IMR-90 (cell line): ENCODE measurements at regions not wholly inside any gene's neighbourhood (a gene's known extent, or its start where the extent isn't known, plus 50 kb on each side); places are given as distances from the start of the nearest gene placed in this dataset.

Source experiments
- ATAC-seq: fragments of 200-7000 bp; cut with Tn5 transposase; 2 replicates; pipeline ENCODE4 v1.9.1; 2020; ENCODE audit warnings: low read depth, mild to moderate bottlenecking, moderate library complexity
- BruUV-seq: library from RNA; stranded (reverse); fragments of 400-500 nt; replicated peaks from 2 replicates; lab custom pipeline; 2021; lab: Mats Ljungman, UMichigan
- CTCF ChIA-PET: fragments of 300-600 bp; formaldehyde crosslinking; extraction: SDS; loops from one replicate; lab custom pipeline; 2021; ENCODE audit warnings: antibody characterized with exemption; lab: Yijun Ruan, JAX
- POLR2A ChIA-PET: fragments of 300-600 bp; sonication (Branson Sonifier 250); formaldehyde crosslinking; loops from one replicate; lab custom pipeline; 2022; ENCODE audit warnings: antibody characterized with exemption; ENCODE audit not compliant: unreplicated experiment; lab: Charles Lee
- DNase-seq: peaks from one replicate; pipeline ENCODE4 v3.0.0; 2013
- H2AFZ ChIP-seq: replicated peaks from 2 replicates; pipeline ENCODE3; 2013; ENCODE audit warnings: low read length, mild to moderate bottlenecking; ENCODE audit not compliant: poor library complexity
- H2AK5ac ChIP-seq: 2 replicates; pipeline ENCODE4 v1.6.1; 2013; ENCODE audit warnings: low read depth, low read length, inconsistent platforms
- H2AK9ac ChIP-seq: replicated peaks from 2 replicates; pipeline ENCODE3; 2013; ENCODE audit warnings: mild to moderate bottlenecking, low read depth, low read length, moderate library complexity; ENCODE audit not compliant: poor library complexity
- H2BK120ac ChIP-seq: 2 replicates; pipeline ENCODE4 v1.6.1; 2013; ENCODE audit warnings: low read depth, low read length, inconsistent platforms
- H2BK15ac ChIP-seq: 3 replicates; pipeline ENCODE4 v1.6.1; 2013; ENCODE audit warnings: low read depth, low read length, inconsistent platforms
- H2BK20ac ChIP-seq: 2 replicates; pipeline ENCODE4 v1.6.1; 2013; ENCODE audit warnings: low read depth, mild to moderate bottlenecking, inconsistent platforms, low read length, moderate library complexity
- H2BK5ac ChIP-seq: 2 replicates; pipeline ENCODE4 v1.6.1; 2013; ENCODE audit warnings: mild to moderate bottlenecking, low read depth, low read length, inconsistent platforms; ENCODE audit not compliant: poor library complexity, severe bottlenecking
- H3K14ac ChIP-seq: replicated peaks from 2 replicates; pipeline ENCODE4 v1.6.1; 2013; ENCODE audit warnings: low read depth, low read length, inconsistent platforms
- H3K18ac ChIP-seq: 2 replicates; pipeline ENCODE4 v1.6.1; 2013; ENCODE audit warnings: low read depth, low read length, control low read depth
- H3K23ac ChIP-seq: 2 replicates; pipeline ENCODE4 v1.6.1; 2013; ENCODE audit warnings: low read depth, low read length, inconsistent platforms
- H3K27ac ChIP-seq: 2 replicates; pipeline ENCODE4 v1.5.1; 2013; ENCODE audit warnings: mild to moderate bottlenecking, control low read depth, low read length; ENCODE audit not compliant: insufficient read depth
- H3K27me3 ChIP-seq: 2 replicates; pipeline ENCODE4 v1.6.1; 2013; ENCODE audit warnings: low read length; ENCODE audit not compliant: control insufficient read depth, insufficient read depth
- H3K36me3 ChIP-seq: 2 replicates; pipeline ENCODE4 v1.6.1; 2013; ENCODE audit warnings: low read length, mixed read lengths; ENCODE audit not compliant: control insufficient read depth, insufficient read depth
- H3K4ac ChIP-seq: 2 replicates; pipeline ENCODE4 v1.6.1; 2013; ENCODE audit warnings: low read depth, low read length, inconsistent platforms
- H3K4me1 ChIP-seq: 2 replicates; pipeline ENCODE4 v1.6.1; 2013; ENCODE audit warnings: low read length, mixed read lengths; ENCODE audit not compliant: control insufficient read depth, insufficient read depth
- H3K4me2 ChIP-seq: 2 replicates; pipeline ENCODE4 v1.6.1; 2013; ENCODE audit warnings: low read depth, mild to moderate bottlenecking, control low read depth, low read length, moderate library complexity
- H3K4me3 ChIP-seq: 2 replicates; pipeline ENCODE4 v1.5.1; 2013; ENCODE audit warnings: low read depth, mild to moderate bottlenecking, control low read depth, low read length, moderate library complexity; ENCODE audit not compliant: insufficient read depth
- H3K56ac ChIP-seq: 2 replicates; pipeline ENCODE4 v1.6.1; 2013; ENCODE audit warnings: low read length, inconsistent platforms; ENCODE audit not compliant: insufficient read depth; ENCODE audit errors: extremely low read depth
- H3K79me1 ChIP-seq, 2 experiments: 2 replicates each; pipeline ENCODE4 v1.6.1; 2013; ENCODE audit warnings: low read length in 2 of 2, inconsistent platforms in 1 of 2, low read depth in 1 of 2
- H3K9ac ChIP-seq: 2 replicates; pipeline ENCODE4 v1.6.1; 2013; ENCODE audit warnings: low read depth, low read length, control low read depth
- H3K9me1 ChIP-seq: 2 replicates; pipeline ENCODE4 v1.6.1; 2013; ENCODE audit warnings: low read length, inconsistent platforms; ENCODE audit not compliant: insufficient read depth
- H3K9me3 ChIP-seq: 2 replicates; pipeline ENCODE4 v1.6.1; 2013; ENCODE audit warnings: low read length; ENCODE audit not compliant: control insufficient read depth, insufficient read depth
- H4K20me1 ChIP-seq: 2 replicates; pipeline ENCODE4 v1.6.1; 2013; ENCODE audit warnings: low read length, inconsistent platforms; ENCODE audit not compliant: insufficient read depth
- H4K5ac ChIP-seq: 2 replicates; pipeline ENCODE4 v1.6.1; 2013; ENCODE audit warnings: mild to moderate bottlenecking, low read depth, low read length, control low read depth
- H4K8ac ChIP-seq, 2 experiments: 2 replicates each; pipeline ENCODE4 v1.6.1; 2013; ENCODE audit warnings: low read depth in 2 of 2, low read length in 2 of 2, control low read depth in 1 of 2, inconsistent platforms in 1 of 2
- H4K91ac ChIP-seq: 2 replicates; pipeline ENCODE4 v1.6.1; 2013; ENCODE audit warnings: low read depth, low read length, inconsistent platforms; ENCODE audit not compliant: insufficient read depth
- CEBPB ChIP-seq: IDR thresholded peaks from 2 replicates; pipeline ENCODE4 v1.6.1; 2012; ENCODE audit warnings: low read depth, low read length, improper control_type of control experiment
- ELK1 ChIP-seq: fragments of 150-350 bp; IDR thresholded peaks from 2 replicates; pipeline ENCODE4 v1.6.1; 2016; ENCODE audit warnings: low read depth, mild to moderate bottlenecking, low read length, moderate library complexity, borderline replicate concordance
- MAFK ChIP-seq: IDR thresholded peaks from 2 replicates; pipeline ENCODE4 v1.6.1; 2012; ENCODE audit warnings: low read depth, low read length, improper control_type of control experiment
- MAZ ChIP-seq: IDR thresholded peaks from 2 replicates; pipeline ENCODE4 v1.6.1; 2012; ENCODE audit warnings: low read depth, mild to moderate bottlenecking, low read length, improper control_type of control experiment, moderate library complexity, borderline replicate concordance
- MXI1 ChIP-seq: IDR thresholded peaks from 2 replicates; pipeline ENCODE4 v1.6.1; 2012; ENCODE audit warnings: low read depth, mild to moderate bottlenecking, low read length, moderate library complexity, borderline replicate concordance
- WGBS, 2 experiments: methylation state at CpG; one replicate each; pipeline versions ENCODE4 v1.1.5 to v1.1.7; 2013; ENCODE audit warnings: missing lambda C conversion rate in 2 of 2; ENCODE audit not compliant: insufficient read length in 1 of 2; ENCODE audit errors: extremely low coverage in 2 of 2; 5-methylcytosine and 5-hydroxymethylcytosine counted together
- dilution Hi-C: fragments of 300-500 bp; cut with HindIII; formaldehyde crosslinking; loops from one replicate; pipeline ENCODE4 v1.14.3; 2018; ENCODE audit warnings: low sequenced_read_pairs; ENCODE audit not compliant: unreplicated experiment
- in situ Hi-C: fragments of 300-500 bp; cut with MboI; formaldehyde crosslinking; loops from 3 replicates; pipeline ENCODE4 v1.14.3; 2019; ENCODE audit warnings: low sequenced_read_pairs, inconsistent platforms, mixed read lengths
- intact Hi-C: fragments of 100-400 bp; cut with micrococcal nuclease; formaldehyde crosslinking; loops from 2 replicates; pipeline ENCODE4 v1.10.0; 2022

DNA sequence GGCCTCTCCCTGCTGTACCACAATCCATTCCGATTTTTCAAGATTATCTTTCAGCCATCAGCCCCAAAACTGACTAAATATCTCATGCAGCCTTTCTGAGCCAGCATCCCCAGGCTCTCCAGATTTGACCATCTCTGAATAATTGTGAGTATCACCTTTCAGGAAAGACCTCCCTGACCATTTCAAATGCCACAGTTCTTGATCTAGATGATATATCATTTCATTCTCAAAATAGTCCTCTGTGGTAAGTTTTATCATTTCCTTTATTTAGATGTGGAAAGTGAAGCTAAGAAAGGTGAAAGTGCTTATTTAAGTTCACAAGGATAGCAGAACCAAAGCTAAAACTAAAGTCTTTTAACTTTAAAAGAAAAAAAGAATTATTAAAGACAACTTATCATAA lies 244.0 kb downstream of the PLPP3 start:
- Histone ChIP-seq H3K27me3 (no peaks in the 10 kb centered on the region), H2AFZ (no peak overlapping the region), H4K8ac (no peak overlapping the region), H2BK5ac (no peak overlapping the region), H3K23ac (no peak overlapping the region), H3K18ac (no peak overlapping the region), H3K4ac (no peak overlapping the region), H4K5ac (no peak overlapping the region), H3K56ac (no peak overlapping the region), H3K4me1 (peaks cover 12% of the 10 kb centered on the region), H3K9ac (no peak overlapping the region), H2BK120ac (no peak overlapping the region), H2AK9ac (no peak overlapping the region), H4K20me1 (no peaks in the 10 kb centered on the region), H3K14ac (no peak overlapping the region), H3K36me3 (no peaks in the 10 kb centered on the region), H3K27ac (no peak overlapping the region), H3K9me3 (no peaks in the 10 kb centered on the region), H3K4me3 (no peak overlapping the region), H2BK15ac (no peak overlapping the region), H3K4me2 (no peak overlapping the region), H3K79me1 (no peaks in the 10 kb centered on the region), H2AK5ac (peak overlapping the region; percentile 17; the same call in 1 of the 2 replicates), H2BK20ac (no peak overlapping the region), H3K9me1 (peaks cover 16% of the 10 kb centered on the region), H4K91ac (no peak overlapping the region)
- BruUV-seq: no TSS peak
- POLR2A ChIA-PET: no interaction called here
- TF ChIP-seq ELK1 (no peak), MAZ (no peak), MAFK (no peak), MXI1 (no peak), CEBPB (no peak)
- intact Hi-C loops (no loop called here), in situ Hi-C loops (no loop called here), dilution Hi-C loops (no loop called here)
- no peak for ATAC-seq
- CTCF ChIA-PET: no interaction called here
- no CpG with 5 or more reads among the region's 1 CpG for WGBS, 2 experiments
- DNase-seq: no peak
